ENCODE measurements at regions not wholly inside any gene's neighbourhood (a gene's known extent, or its start where the extent isn't known, plus 50 kb on each side); places are given as distances from the start of the nearest gene placed in this dataset.

DNA sequence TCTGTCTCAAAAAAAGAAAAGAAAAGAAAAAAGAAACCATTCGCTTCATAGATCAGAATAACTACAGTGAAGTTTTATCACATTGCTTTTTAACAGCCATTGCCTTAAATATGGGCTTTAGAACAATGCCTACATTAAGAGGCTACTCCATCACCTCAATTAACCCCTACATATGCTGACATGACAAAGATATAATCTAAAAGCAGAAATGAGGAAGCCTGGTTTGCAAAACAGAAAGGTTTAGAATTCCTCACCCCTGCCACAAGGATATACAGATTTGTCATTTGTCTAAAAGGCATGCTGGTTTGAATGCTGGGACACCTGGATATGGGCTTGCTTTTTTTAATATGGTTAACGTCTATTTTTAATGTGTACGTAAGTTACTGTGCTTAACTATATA lies 1353.0 kb upstream of the C9orf72 start:
- intact Hi-C loops (cut with DNase I), result no loop called here
- no peak for ATAC-seq (ENCODE audit: poor library complexity)

DNA sequence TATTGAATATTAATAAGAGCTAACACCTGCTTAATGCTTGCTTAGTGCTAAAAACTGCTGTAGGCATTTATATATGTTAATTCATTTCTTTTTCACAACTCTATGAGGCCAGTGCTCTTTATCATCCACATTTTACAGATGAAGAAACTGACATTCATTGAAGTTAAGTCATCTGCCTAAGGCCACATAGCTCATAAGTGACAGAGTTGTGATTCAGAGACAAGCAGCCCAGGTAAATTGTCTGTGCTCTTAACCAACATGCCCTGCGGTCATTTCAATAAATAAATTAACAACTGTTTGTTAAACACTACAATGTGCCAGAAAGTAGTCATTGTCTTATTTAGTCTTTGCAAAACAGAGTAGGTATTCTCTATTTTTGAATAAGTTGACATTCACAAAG lies 1354.4 kb upstream of the C9orf72 start:
- ATAC-seq (ENCODE audit: poor library complexity), result no peak
- no peak for DNase-seq
- intact Hi-C loops (cut with DNase I), result no loop called here

More for the DNA sequence above, 1353.0 kb upstream of the C9orf72 start:
- DNase-seq, result no peak

DNA sequence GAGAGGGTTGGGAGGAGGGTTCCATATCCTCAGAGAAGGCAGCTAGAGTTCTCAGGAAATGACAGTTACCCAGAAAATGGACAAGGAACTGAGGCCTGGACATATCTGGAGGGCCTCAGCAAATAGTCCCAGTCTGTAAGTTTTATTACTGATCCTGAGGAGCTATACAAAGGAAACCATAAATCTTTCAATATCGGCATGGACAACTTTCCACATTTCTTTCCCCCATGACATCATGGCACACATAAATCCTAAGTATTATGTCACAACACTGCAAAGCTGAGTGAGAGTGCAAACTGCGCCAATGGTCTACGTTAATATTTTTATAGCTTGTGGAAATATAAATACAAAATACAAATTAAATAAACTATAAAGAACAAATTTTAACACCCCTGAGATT lies 1356.2 kb upstream of the C9orf72 start:
- ATAC-seq (ENCODE audit: poor library complexity), result no peak
- intact Hi-C loops (cut with DNase I), result no loop called here
- DNase-seq, result no peak

GRCh38 chr9:28930766-28931165 lies 1357.5 kb upstream of the C9orf72 start:
- no peak for ATAC-seq (ENCODE audit: poor library complexity)
- intact Hi-C loops (cut with DNase I), result no loop called here
- no peak for DNase-seq

DNA sequence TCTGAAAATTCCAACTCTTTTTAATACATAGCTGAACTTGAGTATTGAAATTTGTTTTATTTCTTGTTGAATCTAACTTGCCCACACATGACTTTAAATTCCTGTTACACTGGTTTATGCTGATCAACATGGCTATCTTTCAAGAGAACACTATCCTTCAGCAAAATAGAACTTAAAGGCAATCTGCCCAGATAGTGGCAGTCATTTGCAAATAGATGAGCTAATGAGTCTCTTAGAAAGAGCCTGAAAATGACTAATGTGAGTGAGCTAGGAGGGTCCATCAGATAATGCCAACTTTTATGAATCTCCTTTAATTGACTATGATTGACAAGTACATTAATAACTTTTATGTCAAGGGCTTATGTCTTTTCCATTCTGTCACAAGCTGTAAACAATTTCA lies 1360.8 kb upstream of the C9orf72 start:
- ATAC-seq (ENCODE audit: poor library complexity) (no peak), DNase-seq (no peak)
- intact Hi-C loops (cut with DNase I), result no loop called here

- no peak for ATAC-seq (ENCODE audit: poor library complexity)
- intact Hi-C loops (cut with DNase I), result no loop called here
- DNase-seq, result no peak
These were observed 1365.7 kb upstream of the C9orf72 start for GRCh38 chr9:28938981-28939380.

DNA sequence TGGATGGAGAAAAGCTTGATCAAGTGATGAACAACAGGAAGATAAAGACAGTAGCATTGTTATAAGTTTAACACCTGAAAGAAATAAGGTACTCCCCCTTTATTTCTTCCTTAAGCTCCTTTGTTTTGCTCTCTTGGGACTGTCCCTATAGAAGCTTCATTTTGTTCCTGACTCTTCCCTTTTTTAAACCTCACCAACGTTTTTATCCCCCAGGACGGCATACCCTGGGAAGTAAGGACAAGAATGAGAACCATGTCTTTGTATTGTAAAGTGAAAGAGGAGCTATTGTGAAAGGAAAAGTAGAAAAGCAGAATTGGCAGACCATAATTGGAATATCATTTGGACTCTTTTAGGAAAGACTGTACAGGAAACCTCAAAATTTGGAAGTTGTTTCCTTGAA lies 1368.6 kb upstream of the C9orf72 start:
- ATAC-seq (ENCODE audit: poor library complexity) (no peak), DNase-seq (no peak)
- intact Hi-C loops (cut with DNase I), result no loop called here

DNA sequence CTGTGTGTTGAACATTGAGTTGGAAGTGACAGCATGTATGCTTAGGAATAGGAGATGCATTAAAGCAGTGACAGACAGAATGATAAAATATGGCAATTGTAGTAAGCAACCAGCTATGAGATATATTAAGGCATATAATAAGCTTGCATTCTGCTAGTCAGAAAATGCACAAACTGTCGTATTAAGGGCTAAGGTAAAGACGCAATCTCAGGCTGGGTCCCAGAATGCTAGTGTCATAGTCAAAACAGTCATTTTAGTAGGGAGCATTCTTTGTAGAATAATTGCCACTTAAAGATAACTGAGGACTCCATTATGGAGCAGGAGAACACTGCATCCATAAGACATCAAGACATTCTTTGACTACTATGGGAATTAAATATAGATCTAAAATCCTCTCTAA lies 1369.7 kb upstream of the C9orf72 start:
- intact Hi-C loops (cut with DNase I), result no loop called here
- ATAC-seq (ENCODE audit: poor library complexity) (no peak), DNase-seq (no peak)

DNA sequence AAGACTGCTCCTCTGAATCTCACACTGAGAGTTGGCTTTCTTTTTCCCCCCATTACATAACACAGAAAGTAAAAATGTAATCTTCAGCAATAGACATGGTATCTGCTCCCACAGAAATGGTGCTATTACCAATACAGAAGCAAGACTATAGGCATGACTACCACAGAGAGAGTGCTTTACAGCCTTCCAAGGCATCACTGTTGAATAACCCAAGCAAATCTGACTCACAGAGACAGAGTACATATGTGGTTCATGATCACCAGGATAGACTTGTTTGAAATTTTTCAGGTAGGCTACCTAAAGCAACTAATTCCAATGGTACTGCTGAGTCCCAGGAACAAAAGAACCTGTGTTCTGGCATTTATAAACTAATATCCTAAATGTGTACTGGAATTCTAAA lies 1373.4 kb upstream of the C9orf72 start:
- ATAC-seq (ENCODE audit: poor library complexity), result no peak
- intact Hi-C loops (cut with DNase I), result no loop called here
- DNase-seq, result no peak

DNA sequence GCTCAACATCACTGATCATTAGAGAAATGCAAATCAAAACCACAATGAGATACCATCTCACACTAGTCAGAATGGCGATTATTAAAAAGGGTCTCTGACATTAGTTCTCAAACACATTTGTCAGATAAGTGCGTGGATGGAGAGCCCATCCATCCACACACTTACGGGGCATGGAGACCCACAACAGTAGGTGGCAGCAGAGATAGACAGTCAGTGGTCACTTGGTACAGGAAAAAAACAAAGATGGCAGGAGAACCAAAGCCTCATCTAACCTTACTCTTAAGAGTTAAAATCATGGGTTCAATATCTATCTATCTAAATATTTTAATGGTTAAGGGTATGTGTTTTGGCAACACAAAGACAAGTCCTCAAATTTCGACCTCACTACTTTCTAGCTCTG lies 1378.7 kb upstream of the C9orf72 start:
- DNase-seq (no peak), ATAC-seq (ENCODE audit: poor library complexity) (no peak)
- intact Hi-C loops (cut with DNase I), result no loop called here

GRCh38 chr9:28956116-28956880 lies 1383.0 kb upstream of the C9orf72 start:
- no peak for DNase-seq
- intact Hi-C loops (cut with DNase I), result no loop called here
- ATAC-seq (ENCODE audit: poor library complexity), result no peak

DNA sequence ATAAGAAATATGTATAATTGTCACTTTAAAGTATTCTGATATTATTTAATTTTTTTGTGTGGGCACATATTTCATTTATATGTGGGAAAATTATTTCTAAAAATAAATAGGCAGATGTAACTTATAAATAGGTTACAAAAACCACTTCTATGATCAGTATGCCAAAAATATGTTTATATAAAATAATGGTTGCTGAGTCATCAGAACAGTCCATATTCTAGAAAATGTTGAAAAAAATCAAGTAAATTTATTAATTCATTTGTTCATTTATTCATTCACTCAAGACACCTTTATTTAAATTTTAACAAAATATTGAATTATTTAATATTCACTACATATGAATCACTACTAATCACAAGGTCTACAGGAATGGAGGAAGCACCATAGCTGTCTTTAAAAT lies 1387.3 kb upstream of the C9orf72 start:
- intact Hi-C loops (cut with DNase I), result no loop called here
- ATAC-seq (ENCODE audit: poor library complexity) (no peak), DNase-seq (no peak)

DNA sequence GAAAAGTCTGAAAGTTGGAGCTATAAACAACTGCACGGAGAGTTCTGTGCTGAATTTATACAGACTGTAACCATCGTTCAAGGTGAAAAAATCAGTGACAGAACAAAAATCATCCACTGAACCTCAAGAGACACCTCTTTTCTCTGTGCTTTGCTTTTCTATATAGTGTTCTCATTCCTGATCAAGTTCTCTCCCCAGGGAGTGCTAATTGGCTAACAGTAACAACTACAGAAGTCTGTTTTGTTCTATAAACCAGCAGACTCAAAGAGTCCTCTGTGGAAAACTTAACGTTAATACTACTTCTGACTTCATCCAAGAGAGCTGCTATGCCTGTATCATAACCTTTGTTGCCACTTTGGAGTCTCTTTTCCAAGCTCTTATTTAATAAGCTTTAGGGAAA lies 1388.3 kb upstream of the C9orf72 start:
- intact Hi-C loops (cut with DNase I), result no loop called here
- DNase-seq (no peak), ATAC-seq (ENCODE audit: poor library complexity) (no peak)

GRCh38 chr9:28967226-28967625 lies 1393.9 kb upstream of the C9orf72 start:
- intact Hi-C loops (cut with DNase I), result no loop called here
- ATAC-seq (ENCODE audit: poor library complexity), result no peak
- DNase-seq, result no peak

DNA sequence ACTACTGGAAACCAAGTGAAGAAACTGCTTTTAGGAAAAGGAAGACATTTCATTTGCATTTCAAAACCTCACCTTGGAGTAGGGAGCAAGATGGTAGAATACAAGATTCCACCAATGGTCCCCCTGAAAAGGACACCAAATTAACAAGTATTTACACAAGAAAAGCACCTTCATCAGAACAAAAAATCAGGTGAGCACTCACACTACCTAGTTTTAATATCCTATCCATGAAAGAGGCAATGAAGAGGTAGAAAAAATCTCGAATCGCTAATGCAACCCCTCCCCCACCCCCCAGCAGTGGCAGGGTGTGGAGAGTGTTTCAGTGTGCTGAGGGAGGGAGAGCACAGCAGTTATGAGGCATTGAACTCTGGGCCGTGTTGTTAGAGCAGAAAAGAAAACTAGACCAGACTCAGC lies 1397.0 kb upstream of the C9orf72 start:
- intact Hi-C loops (cut with DNase I), result no loop called here
- no peak for ATAC-seq (ENCODE audit: poor library complexity)

DNA sequence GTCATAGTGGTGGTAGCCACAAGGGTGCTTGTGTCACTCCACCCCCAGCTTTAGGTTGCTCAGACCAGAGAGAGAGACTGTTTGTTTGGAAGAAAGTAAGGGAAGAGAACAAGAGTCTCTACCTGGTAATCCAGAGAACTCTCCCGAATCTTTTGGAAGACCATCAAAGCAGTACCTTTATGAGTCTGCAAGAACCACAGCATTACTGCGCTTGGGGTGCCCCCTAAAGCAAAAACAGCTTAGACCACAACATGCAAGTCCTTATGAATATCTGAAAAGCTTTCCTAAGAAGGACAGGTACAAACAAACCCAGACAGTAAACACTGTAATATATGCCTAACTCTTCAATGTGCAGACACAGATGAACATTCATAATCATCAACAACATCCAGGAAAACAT lies 1398.6 kb upstream of the C9orf72 start:
- no peak for ATAC-seq (ENCODE audit: poor library complexity)
- intact Hi-C loops (cut with DNase I), result no loop called here
- DNase-seq, result no peak

More for the DNA sequence above, 1397.0 kb upstream of the C9orf72 start:
- no peak for DNase-seq

DNA sequence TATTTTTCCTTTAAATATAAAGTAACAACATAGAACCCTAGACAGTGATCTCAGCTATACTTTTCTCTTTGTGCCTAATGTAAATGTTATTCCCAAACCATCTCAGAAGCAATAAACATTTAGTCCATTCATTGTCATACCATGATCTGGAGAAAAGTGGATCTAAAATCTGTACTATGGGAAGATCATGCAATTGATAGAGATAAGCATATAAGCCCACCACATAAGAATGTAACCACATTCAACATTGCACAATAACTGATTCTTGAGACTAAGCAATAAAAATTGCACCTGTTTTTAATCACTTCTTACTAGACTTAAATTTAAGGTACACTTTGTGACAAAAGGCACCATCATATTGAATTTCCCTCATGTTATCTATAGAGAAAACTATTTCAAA lies 1403.0 kb upstream of the C9orf72 start:
- no peak for ATAC-seq (ENCODE audit: poor library complexity)
- intact Hi-C loops (cut with DNase I), result no loop called here
- DNase-seq, result no peak

GRCh38 chr9:28976684-28977083 lies 1403.4 kb upstream of the C9orf72 start:
- intact Hi-C loops (cut with DNase I), result no loop called here
- DNase-seq (no peak), ATAC-seq (ENCODE audit: poor library complexity) (no peak)

DNA sequence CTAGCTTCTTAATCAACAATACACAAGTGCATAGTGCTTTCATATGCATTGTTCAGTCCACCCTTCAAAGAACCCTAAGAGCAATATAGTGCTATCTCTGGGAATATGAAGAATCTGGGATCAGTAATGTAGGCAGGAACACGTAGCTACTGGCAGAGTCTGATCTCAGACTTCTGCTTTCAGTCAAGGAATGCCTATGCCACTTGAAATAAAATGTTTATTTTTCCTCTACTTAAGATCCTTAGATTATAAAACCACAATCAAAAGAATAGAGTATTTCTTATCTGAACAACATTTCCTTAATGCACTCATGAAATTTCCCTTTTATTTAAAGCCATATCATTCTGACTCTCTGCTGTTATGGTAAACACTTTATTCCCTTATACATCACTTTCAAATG lies 1407.8 kb upstream of the C9orf72 start:
- no peak for ATAC-seq (ENCODE audit: poor library complexity)
- DNase-seq, result no peak
- intact Hi-C loops (cut with DNase I), result no loop called here

DNA sequence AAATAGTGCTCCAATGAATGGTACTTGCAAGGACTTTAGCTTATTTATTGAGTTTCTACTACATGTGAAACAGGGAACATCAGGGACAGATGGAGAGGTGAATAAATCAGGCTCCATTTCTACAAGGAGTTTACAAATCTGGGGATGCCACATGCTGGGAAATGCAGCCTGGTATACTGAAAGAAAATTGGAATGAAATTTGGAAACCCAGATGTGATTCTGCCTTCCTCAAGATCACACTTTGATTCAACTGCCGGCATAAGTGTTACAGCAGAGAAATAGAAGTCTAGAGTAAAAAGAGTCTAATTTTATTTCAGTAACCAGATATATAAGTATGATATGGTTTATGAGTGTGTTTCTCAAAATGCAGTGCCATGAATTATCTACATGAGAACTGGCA lies 1408.4 kb upstream of the C9orf72 start:
- DNase-seq, result no peak
- intact Hi-C loops (cut with DNase I), result no loop called here
- no peak for ATAC-seq (ENCODE audit: poor library complexity)

GRCh38 chr9:28984016-28984415 lies 1410.7 kb upstream of the C9orf72 start:
- DNase-seq (no peak), ATAC-seq (ENCODE audit: poor library complexity) (no peak)
- intact Hi-C loops (cut with DNase I), result no loop called here

All from Right ventricle myocardium superior (tissue), 1 donor.